ENCODE measurements at regions not wholly inside any gene's neighbourhood (a gene's known extent, or its start where the extent isn't known, plus 50 kb on each side); places are given as distances from the start of the nearest gene placed in this dataset.

DNA sequence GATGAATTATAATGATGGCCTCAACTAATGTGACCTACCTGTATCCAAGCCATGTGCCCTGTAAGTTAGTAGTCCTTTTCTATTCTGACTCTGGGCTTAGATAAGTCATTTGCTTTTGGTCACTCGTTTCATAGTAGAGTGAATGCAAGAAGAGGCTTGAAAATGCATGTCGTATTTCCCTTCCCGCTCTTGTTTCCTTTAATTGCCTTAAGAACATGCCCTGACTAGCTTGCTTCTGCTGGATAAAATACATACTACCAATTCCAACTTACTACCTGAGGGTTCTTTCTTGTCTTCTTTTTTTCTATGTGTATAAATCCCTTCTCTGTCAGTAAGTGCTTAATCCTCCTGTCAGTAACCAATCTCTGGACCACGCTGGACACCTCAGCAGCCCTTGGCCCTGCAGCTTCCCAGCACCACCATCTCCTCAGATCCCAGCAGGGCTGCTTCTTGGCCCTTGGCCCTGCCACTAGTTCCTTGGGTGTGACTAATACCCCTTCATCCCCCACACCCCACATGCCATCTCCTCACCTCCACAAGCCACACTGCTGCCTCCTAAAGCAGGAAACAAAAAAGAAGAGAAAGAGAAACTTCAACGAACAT lies 771.7 kb downstream of the IGSF11 start:
- H3K27ac ChIP-seq (ENCODE audit: low read depth, low read length), result no peak overlapping the region
- no peaks in the 10 kb centered on the region for H3K9me3 ChIP-seq (ENCODE audit: control insufficient read depth, insufficient read depth, low read length)
- H3K4me3 ChIP-seq (ENCODE audit: low read depth, low read length), result no peak overlapping the region
- no peaks in the 10 kb centered on the region for H3K27me3 ChIP-seq (ENCODE audit: control insufficient read depth, insufficient read depth, low read length)
- TF ChIP-seq, protein P1, sequence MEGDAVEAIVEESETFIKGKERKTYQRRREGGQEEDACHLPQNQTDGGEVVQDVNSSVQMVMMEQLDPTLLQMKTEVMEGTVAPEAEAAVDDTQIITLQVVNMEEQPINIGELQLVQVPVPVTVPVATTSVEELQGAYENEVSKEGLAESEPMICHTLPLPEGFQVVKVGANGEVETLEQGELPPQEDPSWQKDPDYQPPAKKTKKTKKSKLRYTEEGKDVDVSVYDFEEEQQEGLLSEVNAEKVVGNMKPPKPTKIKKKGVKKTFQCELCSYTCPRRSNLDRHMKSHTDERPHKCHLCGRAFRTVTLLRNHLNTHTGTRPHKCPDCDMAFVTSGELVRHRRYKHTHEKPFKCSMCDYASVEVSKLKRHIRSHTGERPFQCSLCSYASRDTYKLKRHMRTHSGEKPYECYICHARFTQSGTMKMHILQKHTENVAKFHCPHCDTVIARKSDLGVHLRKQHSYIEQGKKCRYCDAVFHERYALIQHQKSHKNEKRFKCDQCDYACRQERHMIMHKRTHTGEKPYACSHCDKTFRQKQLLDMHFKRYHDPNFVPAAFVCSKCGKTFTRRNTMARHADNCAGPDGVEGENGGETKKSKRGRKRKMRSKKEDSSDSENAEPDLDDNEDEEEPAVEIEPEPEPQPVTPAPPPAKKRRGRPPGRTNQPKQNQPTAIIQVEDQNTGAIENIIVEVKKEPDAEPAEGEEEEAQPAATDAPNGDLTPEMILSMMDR (IDR thresholded peaks at IDR 0.05; ENCODE audit: low read depth, low read length), result no peak
- no peak for DNase-seq (ENCODE audit: low read depth, low spot score)
- ChIA-PET CTCF (no interaction called here), POLR2A (no interaction called here)

DNA sequence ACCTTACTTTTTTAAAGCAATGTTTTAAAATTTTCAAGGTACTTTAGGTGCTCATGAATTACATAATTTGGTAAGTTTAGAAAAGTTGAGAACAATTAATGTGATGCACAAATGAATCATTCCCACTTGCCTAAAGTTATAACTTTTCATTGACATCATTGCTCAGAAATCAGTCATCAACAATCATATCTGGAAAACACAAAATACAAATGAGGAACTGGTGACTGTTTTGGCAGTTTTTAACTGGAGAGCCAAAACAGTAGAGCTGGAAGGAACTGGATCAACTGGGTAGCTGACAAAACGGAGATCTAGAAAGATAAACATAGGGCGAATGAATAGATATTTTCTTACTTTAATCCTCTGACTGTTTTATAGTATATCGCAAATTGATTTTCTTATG lies 767.1 kb downstream of the IGSF11 start:
- ChIA-PET CTCF (no interaction called here), POLR2A (no interaction called here)
- no peak for DNase-seq (ENCODE audit: low read depth, low spot score)
- Histone ChIP-seq H3K27ac (ENCODE audit: low read depth, low read length) (no peak overlapping the region), H3K9me3 (ENCODE audit: control insufficient read depth, insufficient read depth, low read length) (peaks cover 7% of the 10 kb centered on the region; the same call in 1 of the 2 replicates), H3K27me3 (ENCODE audit: control insufficient read depth, insufficient read depth, low read length) (no peaks in the 10 kb centered on the region), H3K4me3 (ENCODE audit: low read depth, low read length) (no peak overlapping the region)
- TF ChIP-seq, protein P1 (IDR thresholded peaks at IDR 0.05; ENCODE audit: low read depth, low read length), result no peak

DNA sequence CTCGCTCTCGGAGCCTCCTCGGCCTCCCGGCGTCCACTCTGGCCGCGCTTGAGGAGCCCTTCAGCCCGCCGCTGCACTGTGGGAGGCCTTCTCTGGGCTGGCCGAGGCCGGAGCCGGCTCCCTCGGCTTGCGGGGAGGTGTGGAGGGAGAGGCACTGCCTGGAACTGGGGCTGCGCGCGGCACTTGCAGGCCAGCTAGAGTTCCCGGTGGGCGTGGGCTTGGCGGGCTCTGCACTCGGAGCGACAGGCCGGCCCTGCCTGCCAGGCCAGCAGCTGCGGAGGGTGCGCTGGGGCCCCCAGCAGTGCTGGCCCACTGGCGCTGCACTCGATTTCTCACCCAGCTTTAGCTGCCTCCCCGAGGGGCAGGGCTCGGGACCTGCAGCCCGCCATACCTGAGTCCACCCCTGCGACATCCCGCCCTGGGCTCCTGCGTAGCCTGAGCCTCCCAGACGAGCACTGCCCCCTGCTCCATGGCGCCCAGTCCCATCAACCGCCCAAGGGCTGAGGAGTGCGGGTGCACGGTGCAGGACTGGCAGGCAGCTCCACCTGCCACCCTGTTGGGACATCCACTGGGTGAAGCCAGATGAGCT lies 765.0 kb downstream of the IGSF11 start:
- Histone ChIP-seq H3K27me3 (ENCODE audit: control insufficient read depth, insufficient read depth, low read length) (no peaks in the 10 kb centered on the region), H3K4me3 (ENCODE audit: low read depth, low read length) (no peak overlapping the region), H3K27ac (ENCODE audit: low read depth, low read length) (no peak overlapping the region), H3K9me3 (ENCODE audit: control insufficient read depth, insufficient read depth, low read length) (peaks cover 7% of the 10 kb centered on the region; the same call in 1 of the 2 replicates)
- ChIA-PET CTCF (no interaction called here), POLR2A (no interaction called here)
- DNase-seq (ENCODE audit: low read depth, low spot score), result no peak
- TF ChIP-seq, protein P1 (IDR thresholded peaks at IDR 0.05; ENCODE audit: low read depth, low read length), result no peak

DNA sequence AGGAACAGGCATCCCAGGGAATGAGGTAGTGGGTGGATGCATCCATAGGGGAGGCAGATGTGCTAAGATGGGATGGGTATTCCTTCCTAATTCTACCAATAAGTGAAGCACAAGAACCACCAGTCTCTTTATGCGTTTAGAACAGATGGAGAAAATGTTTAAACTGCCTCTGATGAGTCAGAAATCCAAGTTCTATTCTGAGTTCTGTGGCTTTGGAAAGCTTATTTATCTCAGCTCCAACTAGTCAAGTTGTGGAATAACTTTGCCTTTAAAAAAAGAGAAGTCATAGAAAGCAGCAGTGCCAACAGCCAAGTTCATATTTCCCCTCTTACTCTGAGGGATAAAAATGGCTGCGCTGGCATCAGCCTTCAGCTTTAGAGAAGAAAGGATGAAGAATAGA lies 761.7 kb downstream of the IGSF11 start:
- Histone ChIP-seq H3K27ac (ENCODE audit: low read depth, low read length) (no peak overlapping the region), H3K27me3 (ENCODE audit: control insufficient read depth, insufficient read depth, low read length) (no peaks in the 10 kb centered on the region), H3K4me3 (ENCODE audit: low read depth, low read length) (no peak overlapping the region), H3K9me3 (ENCODE audit: control insufficient read depth, insufficient read depth, low read length) (peaks cover 7% of the 10 kb centered on the region; the same call in 1 of the 2 replicates)
- POLR2A ChIA-PET, result no interaction called here
- no peak for DNase-seq (ENCODE audit: low read depth, low spot score)
- CTCF ChIA-PET, result no interaction called here
- TF ChIP-seq, protein P1 (IDR thresholded peaks at IDR 0.05; ENCODE audit: low read depth, low read length), result no peak

DNA sequence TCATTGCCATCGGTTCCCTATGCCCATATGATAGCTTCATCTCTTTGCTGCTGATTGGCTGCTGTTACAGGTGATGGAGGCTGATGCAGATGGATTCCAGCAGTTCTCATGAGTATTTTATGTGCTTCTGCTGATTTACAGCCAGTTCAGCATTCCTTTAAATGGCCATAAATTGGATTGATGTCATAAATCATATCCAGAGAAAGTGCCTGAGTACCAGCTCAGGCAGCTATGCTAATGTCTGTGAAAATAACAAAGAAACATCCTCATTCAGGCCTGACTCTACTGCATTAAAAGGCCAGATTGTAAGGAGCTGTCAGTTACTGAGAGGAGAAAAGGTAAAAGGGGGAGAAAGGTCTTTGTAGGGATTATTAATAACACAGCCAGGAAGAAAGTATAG lies 756.8 kb downstream of the IGSF11 start:
- no peak for DNase-seq (ENCODE audit: low read depth, low spot score)
- ChIA-PET CTCF (no interaction called here), POLR2A (no interaction called here)
- no peaks in the 10 kb centered on the region for H3K9me3 ChIP-seq (ENCODE audit: control insufficient read depth, insufficient read depth, low read length)
- no peaks in the 10 kb centered on the region for H3K27me3 ChIP-seq (ENCODE audit: control insufficient read depth, insufficient read depth, low read length)
- TF ChIP-seq, protein P1 (IDR thresholded peaks at IDR 0.05; ENCODE audit: low read depth, low read length), result no peak
- no peak overlapping the region for H3K27ac ChIP-seq (ENCODE audit: low read depth, low read length)
- H3K4me3 ChIP-seq (ENCODE audit: low read depth, low read length), result no peak overlapping the region
